CD4-positive, alpha-beta T cell treated with Interleukin-15 for 1 hour (primary cell): ENCODE measurements at regions not wholly inside any gene's neighbourhood (a gene's known extent, or its start where the extent isn't known, plus 50 kb on each side); places are given as distances from the start of the nearest gene placed in this dataset.

Experiments
- DNase-seq: peaks from one replicate; pipeline ENCODE4 v3.0.0-alpha.2; 2020

GRCh38 chr1:87685311-87686135, 356.8 kb downstream of the LMO4 start:
- DNase-seq = no peak

GRCh38 chr1:87686136-87686495, 357.4 kb downstream of the LMO4 start:
- no peak for DNase-seq

GRCh38 chr1:87686671-87687070, 358.0 kb downstream of the LMO4 start:
- no peak for DNase-seq

- DNase-seq = no peak
Observed at GRCh38 chr1:87688136-87688535, 359.5 kb downstream of the LMO4 start.

- no peak for DNase-seq
Observed at GRCh38 chr1:87689487-87689886, 360.8 kb downstream of the LMO4 start.

GRCh38 chr1:87696483-87696882, 367.8 kb downstream of the LMO4 start:
- DNase-seq = no peak

- DNase-seq = no peak
Observed at GRCh38 chr1:87702455-87702854, 373.8 kb downstream of the LMO4 start.

- no peak for DNase-seq
Observed at GRCh38 chr1:87705233-87705632, 376.6 kb downstream of the LMO4 start.

GRCh38 chr1:87706203-87706602, 377.5 kb downstream of the LMO4 start:
- no peak for DNase-seq

- DNase-seq = no peak
Observed at GRCh38 chr1:87706779-87707228, 378.1 kb downstream of the LMO4 start.

GRCh38 chr1:87707411-87707810, 378.7 kb downstream of the LMO4 start:
- DNase-seq = no peak

- DNase-seq = no peak
Observed at GRCh38 chr1:87712261-87713010, 383.8 kb downstream of the LMO4 start.

- DNase-seq = no peak
Observed at GRCh38 chr1:87714278-87714677, 385.6 kb downstream of the LMO4 start.

GRCh38 chr1:87715052-87715451, 386.4 kb downstream of the LMO4 start:
- DNase-seq = no peak

GRCh38 chr1:87715471-87715870, 386.8 kb downstream of the LMO4 start:
- no peak for DNase-seq

- no peak for DNase-seq
Observed at GRCh38 chr1:87717157-87717670, 388.5 kb downstream of the LMO4 start.

GRCh38 chr1:87718241-87718950, 389.7 kb downstream of the LMO4 start:
- no peak for DNase-seq

- DNase-seq = no peak
Observed at GRCh38 chr1:87719658-87720057, 391.0 kb downstream of the LMO4 start.

GRCh38 chr1:87720561-87720960, 391.9 kb downstream of the LMO4 start:
- DNase-seq = no peak

GRCh38 chr1:87723193-87723592, 394.5 kb downstream of the LMO4 start:
- DNase-seq = no peak

- no peak for DNase-seq
Observed at GRCh38 chr1:87728169-87728568, 399.5 kb downstream of the LMO4 start.

GRCh38 chr1:87730274-87731216, 401.9 kb downstream of the LMO4 start:
- DNase-seq = no peak
